OCI-LY3 (cell line): ENCODE measurements at regions not wholly inside any gene's neighbourhood (a gene's known extent, or its start where the extent isn't known, plus 50 kb on each side); places are given as distances from the start of the nearest gene placed in this dataset.

Experiments
- H2AFZ ChIP-seq: fragments of 200-600, 300-600 bp; shearing (Covaris generic); 2 replicates; pipeline ENCODE4 v1.6.0; 2014; ENCODE audit warnings: antibody characterized with exemption, low read depth, low read length
- H3K27ac ChIP-seq: fragments of 200-600, 300-600 bp; sonication (generic); 2 replicates; pipeline ENCODE4 v1.5.1; 2014; ENCODE audit warnings: mild to moderate bottlenecking, low read length, moderate library complexity, mixed read lengths
- H3K27me3 ChIP-seq: fragments of 200-600, 300-600 bp; sonication (generic); 2 replicates; pipeline ENCODE4 v1.6.1; 2014; ENCODE audit warnings: low read depth, low read length, mixed read lengths
- H3K36me3 ChIP-seq: fragments of 200-600, 300-600 bp; sonication (generic); replicated peaks from 2 replicates; pipeline ENCODE3; 2014; ENCODE audit warnings: low read depth, low read length, mixed read lengths
- H3K4me1 ChIP-seq: fragments of 300-600, 200-600 bp; sonication (generic); 2 replicates; pipeline ENCODE4 v1.6.1; 2014; ENCODE audit warnings: low read length, mixed read lengths
- H3K4me2 ChIP-seq: fragments of 200-600, 300-600 bp; sonication (generic); 2 replicates; pipeline ENCODE4 v1.6.1; 2014; ENCODE audit warnings: low read length, mixed read lengths
- H3K4me3 ChIP-seq: fragments of 300-600, 200-600 bp; sonication (generic); 2 replicates; pipeline ENCODE4 v1.5.1; 2014; ENCODE audit warnings: antibody characterized with exemption, mild to moderate bottlenecking, low read length, moderate library complexity
- H3K79me2 ChIP-seq: fragments of 300-600, 200-600 bp; shearing (Covaris generic); 2 replicates; pipeline ENCODE4 v1.6.1; 2014; ENCODE audit warnings: mild to moderate bottlenecking, low read length, mixed read lengths
- H3K9ac ChIP-seq: fragments of 300-600, 200-600 bp; shearing (Covaris generic); 2 replicates; pipeline ENCODE4 v1.6.0; 2014; ENCODE audit warnings: mild to moderate bottlenecking, low read length, moderate library complexity
- H3K9me3 ChIP-seq: fragments of 200-600, 300-600 bp; shearing (Covaris generic); 2 replicates; pipeline ENCODE4 v1.6.1; 2014; ENCODE audit warnings: low read length, mixed read lengths; ENCODE audit not compliant: insufficient read depth
- H4K20me1 ChIP-seq: fragments of 200-600, 300-600 bp; sonication (generic); 2 replicates; pipeline ENCODE4 v1.6.1; 2016; ENCODE audit warnings: low read length, mixed read lengths; ENCODE audit not compliant: insufficient read depth
- CTCF ChIP-seq: fragments of 200-600, 300-600 bp; sonication (generic); IDR thresholded peaks from 2 replicates; pipeline ENCODE4 v1.5.1; 2014; ENCODE audit warnings: antibody characterized with exemption, low read length, low read depth
- EZH2phosphoT487 ChIP-seq: fragments of 200-600 bp; shearing (Covaris generic); IDR thresholded peaks from 2 replicates; pipeline ENCODE4 v1.6.1; 2018; ENCODE audit warnings: antibody characterized with exemption, mixed run types, low read depth

- H3K4me1 ChIP-seq: no peaks in the 10 kb centered on the region
- H3K9me3 ChIP-seq: no peaks in the 10 kb centered on the region
- no peak overlapping the region for H3K4me2 ChIP-seq
- no peaks in the 10 kb centered on the region for H3K36me3 ChIP-seq
- no peaks in the 10 kb centered on the region for H3K79me2 ChIP-seq
- H3K9ac ChIP-seq: no peak overlapping the region
- no peak for TF ChIP-seq EZH2phosphoT487
- no peak for TF ChIP-seq CTCF
- no peak overlapping the region for H3K27ac ChIP-seq
- no peak overlapping the region for H2AFZ ChIP-seq
- H3K27me3 ChIP-seq: no peaks in the 10 kb centered on the region
- no peak overlapping the region for H3K4me3 ChIP-seq
- no peaks in the 10 kb centered on the region for H4K20me1 ChIP-seq
Measured at GRCh38 chr12:59230334-59230733, 310.0 kb upstream of the LRIG3 start.

- Histone ChIP-seq H3K27ac (no peak overlapping the region), H3K9ac (no peak overlapping the region)
Measured at GRCh38 chr12:59219148-59219547, 298.8 kb upstream of the LRIG3 start.

GRCh38 chr12:59196989-59197388 is 276.7 kb upstream of the LRIG3 start:
- TF ChIP-seq CTCF (no peak), EZH2phosphoT487 (no peak)
- Histone ChIP-seq H3K4me3 (no peak overlapping the region), H2AFZ (no peak overlapping the region), H3K79me2 (no peaks in the 10 kb centered on the region), H3K4me1 (no peaks in the 10 kb centered on the region), H3K36me3 (no peaks in the 10 kb centered on the region), H3K9ac (no peak overlapping the region), H3K27me3 (no peaks in the 10 kb centered on the region), H3K9me3 (no peaks in the 10 kb centered on the region), H3K27ac (no peak overlapping the region), H3K4me2 (no peak overlapping the region), H4K20me1 (no peaks in the 10 kb centered on the region)

More at GRCh38 chr12:59219148-59219547, 298.8 kb upstream of the LRIG3 start:
- TF ChIP-seq EZH2phosphoT487 (no peak), CTCF (no peak)
- Histone ChIP-seq H3K79me2 (no peaks in the 10 kb centered on the region), H3K4me2 (no peak overlapping the region), H4K20me1 (no peaks in the 10 kb centered on the region), H3K4me3 (no peak overlapping the region), H2AFZ (no peak overlapping the region), H3K36me3 (no peaks in the 10 kb centered on the region), H3K4me1 (peaks cover 12% of the 10 kb centered on the region), H3K9me3 (no peaks in the 10 kb centered on the region), H3K27me3 (no peaks in the 10 kb centered on the region)

GRCh38 chr12:59194794-59195193 is 274.5 kb upstream of the LRIG3 start:
- Histone ChIP-seq H3K4me2 (no peak overlapping the region), H3K27me3 (no peaks in the 10 kb centered on the region), H3K27ac (no peak overlapping the region), H3K4me3 (no peak overlapping the region), H3K9ac (no peak overlapping the region), H2AFZ (no peak overlapping the region), H3K79me2 (no peaks in the 10 kb centered on the region), H3K9me3 (no peaks in the 10 kb centered on the region), H3K4me1 (no peaks in the 10 kb centered on the region), H4K20me1 (no peaks in the 10 kb centered on the region), H3K36me3 (no peaks in the 10 kb centered on the region)
- TF ChIP-seq CTCF: no peak
- no peak for TF ChIP-seq EZH2phosphoT487
